ENCODE measurements at regions not wholly inside any gene's neighbourhood (a gene's known extent, or its start where the extent isn't known, plus 50 kb on each side); places are given as distances from the start of the nearest gene placed in this dataset.

- TF ChIP-seq CTCF (IDR thresholded peaks at IDR 0.05; ENCODE audit: low read depth, low read length): no peak
- no peak overlapping the region for H3K4me3 ChIP-seq (ENCODE audit: low read depth, low read length)
These were observed 286.7 kb upstream of the PRKCQ start for GRCh38 chr10:6866757-6867156.

GRCh38 chr10:6864142-6864541 lies 284.1 kb upstream of the PRKCQ start:
- no peak overlapping the region for H3K4me3 ChIP-seq (ENCODE audit: low read depth, low read length)

GRCh38 chr10:6863381-6863780 lies 283.3 kb upstream of the PRKCQ start:
- TF ChIP-seq CTCF (IDR thresholded peaks at IDR 0.05; ENCODE audit: low read depth, low read length): no peak
- H3K4me3 ChIP-seq (ENCODE audit: low read depth, low read length): no peak overlapping the region

More at GRCh38 chr10:6864142-6864541, 284.1 kb upstream of the PRKCQ start:
- TF ChIP-seq CTCF (IDR thresholded peaks at IDR 0.05; ENCODE audit: low read depth, low read length): no peak

- no peak for TF ChIP-seq CTCF (IDR thresholded peaks at IDR 0.05; ENCODE audit: low read depth, low read length)
- H3K4me3 ChIP-seq (ENCODE audit: low read depth, low read length): no peak overlapping the region
These were observed 270.4 kb upstream of the PRKCQ start for GRCh38 chr10:6850452-6850851.

GRCh38 chr10:6847561-6847960 lies 267.5 kb upstream of the PRKCQ start:
- TF ChIP-seq CTCF (IDR thresholded peaks at IDR 0.05; ENCODE audit: low read depth, low read length): no peak
- H3K4me3 ChIP-seq (ENCODE audit: low read depth, low read length): no peak overlapping the region

- no peak for TF ChIP-seq CTCF (IDR thresholded peaks at IDR 0.05; ENCODE audit: low read depth, low read length)
- no peak overlapping the region for H3K4me3 ChIP-seq (ENCODE audit: low read depth, low read length)
These were observed 264.0 kb upstream of the PRKCQ start for GRCh38 chr10:6843894-6844650.

GRCh38 chr10:6843481-6843881 lies 263.4 kb upstream of the PRKCQ start:
- no peak overlapping the region for H3K4me3 ChIP-seq (ENCODE audit: low read depth, low read length)
- TF ChIP-seq CTCF (IDR thresholded peaks at IDR 0.05; ENCODE audit: low read depth, low read length): no peak

All from WI38 (cell line).